ENCODE measurements at regions not wholly inside any gene's neighbourhood (a gene's known extent, or its start where the extent isn't known, plus 50 kb on each side); places are given as distances from the start of the nearest gene placed in this dataset.

DNA sequence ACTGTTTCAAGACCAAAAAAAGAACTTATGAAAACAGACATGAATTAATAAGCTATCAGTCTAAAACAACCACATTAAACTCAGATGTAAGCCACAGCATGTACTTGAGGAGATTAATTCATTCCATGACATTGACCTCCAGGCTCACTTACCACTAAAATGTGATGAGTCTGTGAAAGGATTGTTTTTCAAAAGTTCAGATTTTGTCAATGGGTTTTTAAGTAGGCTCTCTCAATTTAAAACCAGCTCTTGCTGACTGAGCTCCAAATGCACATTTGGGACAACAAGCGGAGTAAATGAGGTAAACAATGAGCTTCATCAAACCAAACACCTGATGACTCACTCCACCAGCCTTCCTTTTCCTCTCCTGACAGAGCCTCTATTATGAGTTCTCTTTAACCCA, 197.0 kb downstream of the SIM1 start:
- DNase-seq (ENCODE audit: low read depth in 2 of 2) = no peak

DNA sequence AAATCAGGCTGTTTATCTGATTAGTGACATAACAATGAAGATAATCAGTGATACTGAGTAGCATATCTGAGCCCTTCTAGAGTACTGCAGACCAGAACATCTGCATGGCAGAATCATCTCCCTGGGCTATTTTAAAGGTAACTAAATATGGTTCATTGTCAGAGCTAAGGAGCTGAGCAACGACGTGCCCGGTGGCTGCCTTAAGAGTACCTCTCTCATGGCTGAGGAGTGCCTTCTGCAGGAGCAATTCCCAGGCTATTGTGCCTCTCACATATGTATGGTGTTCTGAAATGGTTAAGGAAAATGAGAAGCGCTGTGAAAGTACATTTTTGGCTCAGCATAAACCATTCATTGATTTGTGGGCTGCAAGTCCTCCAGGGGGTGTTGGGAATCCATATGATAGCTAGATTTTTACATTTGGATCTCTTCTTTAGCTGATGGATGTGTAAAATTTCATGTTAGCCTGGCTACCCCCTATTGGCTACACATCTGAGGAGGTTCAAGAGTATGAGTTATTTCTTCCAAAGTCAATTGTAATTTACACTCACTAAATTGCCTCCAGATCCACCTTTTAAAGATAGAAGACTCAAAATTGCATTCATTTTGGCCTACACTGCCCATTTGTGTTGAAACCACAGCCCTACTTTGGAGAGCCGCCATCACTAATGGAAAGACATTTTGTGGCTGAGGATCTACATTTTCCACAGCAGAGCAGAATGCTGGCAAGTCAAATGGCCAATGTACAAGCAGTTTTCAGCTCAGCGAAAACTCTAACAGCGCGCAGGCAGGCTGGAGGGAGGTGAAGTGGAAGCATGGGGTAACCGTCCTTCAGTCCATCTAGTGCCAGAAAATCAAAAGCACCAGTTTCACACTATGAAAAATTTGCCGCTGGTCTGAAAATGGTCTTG, 198.0 kb downstream of the SIM1 start:
- DNase-seq (ENCODE audit: low read depth in 2 of 2) = no peak

DNA sequence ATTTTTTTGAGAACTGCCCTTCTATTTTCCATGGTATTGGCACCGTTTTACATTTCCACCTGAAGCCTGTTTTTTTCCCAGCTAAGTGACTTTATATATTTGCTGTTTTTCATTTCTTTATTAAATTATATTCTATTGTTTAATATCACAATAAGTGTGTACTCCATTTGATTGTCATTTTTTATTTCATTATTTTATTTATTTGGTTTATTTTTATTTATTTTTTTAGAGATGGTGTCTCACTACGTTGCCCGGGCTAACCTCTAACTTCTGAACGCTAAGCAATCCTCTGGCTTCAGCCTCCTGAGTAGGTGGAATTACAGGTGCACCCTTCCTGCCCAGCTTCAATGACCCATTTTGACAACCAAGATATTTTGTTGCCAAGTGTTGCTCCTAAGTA, 202.6 kb downstream of the SIM1 start:
- no peak for DNase-seq (ENCODE audit: low read depth in 2 of 2)

DNA sequence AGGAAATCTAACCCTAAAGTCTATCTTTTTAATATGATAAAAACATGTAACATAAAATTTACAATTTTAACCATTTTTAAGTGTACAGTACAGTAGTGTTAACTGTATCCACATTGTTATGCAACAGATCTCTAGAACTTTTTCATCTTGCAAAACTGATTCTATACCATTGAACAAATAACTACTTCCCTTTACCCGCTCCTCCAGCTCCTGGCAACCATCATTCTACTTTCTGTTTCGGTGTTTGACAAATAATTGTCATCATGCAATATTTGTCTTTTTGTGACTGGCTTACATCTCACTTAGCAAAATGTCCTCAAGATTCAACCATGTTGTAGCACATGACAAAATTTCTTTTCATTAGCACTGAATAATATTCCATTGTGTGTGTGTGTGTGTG, 203.2 kb downstream of the SIM1 start:
- no peak for DNase-seq (ENCODE audit: low read depth in 2 of 2)

DNA sequence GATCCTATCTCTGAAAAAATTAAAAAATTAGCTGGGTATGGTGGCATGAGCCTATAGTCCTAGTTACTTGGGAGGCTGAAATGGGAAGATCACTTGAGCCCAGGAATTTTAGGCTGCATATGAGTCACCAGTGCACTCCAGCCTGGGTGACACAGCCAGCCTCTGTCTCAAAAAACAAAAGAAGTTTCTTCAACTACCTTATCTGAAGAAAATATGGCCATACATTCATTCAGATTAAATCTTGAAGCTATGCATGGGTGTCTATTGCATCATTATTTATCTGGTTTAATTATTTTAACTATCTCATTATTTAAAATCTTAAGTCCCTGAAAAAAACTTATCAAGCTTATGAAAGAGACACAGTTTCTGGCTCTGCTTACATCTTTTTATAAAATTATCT, 204.1 kb downstream of the SIM1 start:
- no peak for DNase-seq (ENCODE audit: low read depth in 2 of 2)

DNA sequence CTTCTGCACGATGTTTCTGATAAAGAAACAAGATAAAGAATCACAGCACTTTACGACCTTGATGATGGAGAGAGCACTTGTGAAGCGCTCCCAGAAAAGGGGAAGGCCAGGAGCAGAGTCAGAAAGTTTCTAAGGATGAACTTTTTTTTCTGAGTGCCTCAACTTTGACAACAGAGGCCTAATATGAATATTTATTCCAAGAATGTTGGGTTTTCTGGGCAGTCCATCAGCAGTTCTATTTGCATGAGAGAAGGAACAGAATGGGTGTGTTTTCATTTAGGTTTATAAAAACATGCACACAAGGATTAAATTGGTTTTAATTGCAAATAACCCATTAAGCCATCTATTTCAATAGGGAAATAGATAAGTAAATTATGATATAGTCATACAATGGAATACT, 204.9 kb downstream of the SIM1 start:
- no peak for DNase-seq (ENCODE audit: low read depth in 2 of 2)

DNA sequence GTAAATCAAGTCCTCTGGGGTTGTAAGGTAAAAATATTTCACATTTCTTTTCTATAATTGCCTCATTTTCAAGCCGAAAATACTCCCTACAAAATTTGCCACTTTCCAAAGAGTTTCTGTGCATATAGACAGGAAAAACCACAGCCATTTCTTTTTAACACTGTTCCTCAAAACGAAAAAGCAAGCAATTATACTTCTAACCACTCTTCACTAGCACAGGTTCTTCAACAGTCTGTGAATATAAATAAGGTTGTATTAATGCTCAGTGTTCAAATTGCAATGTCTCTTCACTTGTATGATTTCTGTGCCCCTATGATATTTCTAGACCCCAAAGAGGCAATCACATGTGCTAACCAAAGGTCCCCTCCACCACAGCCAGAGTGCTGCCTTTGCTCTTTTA, 206.0 kb downstream of the SIM1 start:
- DNase-seq (ENCODE audit: low read depth in 2 of 2) = no peak

DNA sequence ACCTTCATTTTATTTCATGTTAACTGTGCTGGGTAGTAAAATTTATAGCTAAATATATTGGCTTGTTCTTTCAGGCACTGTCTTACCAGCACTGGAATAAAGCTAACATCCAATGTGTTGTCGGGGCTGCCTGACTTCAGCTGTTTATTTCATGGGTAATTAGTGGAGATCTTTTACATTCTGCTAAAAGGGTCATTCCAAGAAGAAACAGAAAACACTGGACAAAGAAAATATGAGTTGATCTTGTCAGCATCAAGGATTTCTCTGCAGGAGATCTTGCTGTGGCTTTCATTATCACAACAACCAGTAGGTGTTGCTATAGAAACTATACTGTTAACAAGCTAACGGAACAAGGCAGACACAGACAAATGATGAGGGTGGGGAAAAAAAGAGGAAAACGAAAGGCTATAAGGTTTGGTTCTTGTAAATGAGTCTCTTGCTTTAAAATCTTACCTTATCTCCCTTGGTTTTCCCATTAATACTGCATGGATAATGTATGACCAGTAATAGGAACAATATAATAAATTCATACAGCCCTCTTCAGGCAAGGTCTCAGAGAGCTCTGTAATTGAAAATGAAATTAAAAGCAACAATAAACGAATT, 206.8 kb downstream of the SIM1 start:
- DNase-seq (ENCODE audit: low read depth in 2 of 2) = no peak

DNA sequence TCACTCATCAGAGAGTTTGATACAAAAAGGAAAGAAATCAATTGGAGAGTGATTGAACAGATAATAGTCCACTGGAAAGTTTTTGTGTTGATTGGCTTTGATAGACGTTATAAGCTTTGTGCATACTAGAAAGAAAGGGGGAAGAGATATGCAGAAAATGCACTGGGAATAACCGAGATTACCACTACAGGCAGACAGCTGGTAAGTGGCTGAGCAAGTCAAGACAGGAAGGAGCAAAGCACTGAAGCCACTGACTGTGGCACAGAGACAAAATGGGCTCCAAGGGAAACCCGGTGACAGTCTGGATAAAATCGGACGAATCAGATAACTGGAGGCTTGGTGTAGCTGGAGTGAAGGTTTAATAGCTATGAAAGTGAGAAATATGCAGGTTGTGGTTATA, 209.0 kb downstream of the SIM1 start:
- no peak for DNase-seq (ENCODE audit: low read depth in 2 of 2)

DNA sequence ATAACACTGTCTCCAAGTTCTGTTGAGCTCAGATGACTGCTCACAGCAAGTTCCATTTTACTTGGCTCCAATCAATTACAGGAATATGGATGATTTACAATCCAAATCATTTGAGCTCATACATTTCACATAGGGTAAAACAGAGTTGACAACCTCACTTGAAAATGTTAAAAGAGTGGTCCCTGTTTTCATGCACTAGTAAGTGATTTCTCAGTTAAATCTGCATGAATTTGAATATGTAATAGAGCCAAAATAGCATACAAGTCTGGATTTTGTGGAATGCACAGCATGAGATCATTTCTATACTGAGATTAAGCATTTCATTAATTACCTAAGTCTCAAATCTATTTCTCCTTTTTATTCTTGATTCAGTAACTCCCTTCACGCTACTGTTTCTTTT, 217.6 kb downstream of the SIM1 start:
- DNase-seq (ENCODE audit: low read depth in 2 of 2) = no peak

DNA sequence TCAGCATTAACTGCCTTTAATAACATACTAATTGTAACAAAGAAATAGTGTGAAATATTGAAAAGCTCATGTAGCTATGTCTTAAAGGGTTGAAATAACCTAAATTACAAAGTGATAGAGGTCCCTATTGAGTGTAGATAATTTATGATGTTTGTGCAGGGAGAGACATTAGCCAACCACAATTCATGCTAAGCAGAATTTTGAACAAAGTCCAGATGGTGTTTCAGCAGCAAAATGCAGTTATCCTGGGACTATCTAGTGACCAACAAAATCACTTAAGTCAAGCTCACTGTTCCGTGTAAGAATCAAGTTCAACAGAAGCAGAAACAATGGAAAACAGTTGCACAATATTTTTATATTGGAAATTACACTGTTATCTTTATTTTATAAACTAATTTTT, 218.5 kb downstream of the SIM1 start:
- no peak for DNase-seq (ENCODE audit: low read depth in 2 of 2)

DNA sequence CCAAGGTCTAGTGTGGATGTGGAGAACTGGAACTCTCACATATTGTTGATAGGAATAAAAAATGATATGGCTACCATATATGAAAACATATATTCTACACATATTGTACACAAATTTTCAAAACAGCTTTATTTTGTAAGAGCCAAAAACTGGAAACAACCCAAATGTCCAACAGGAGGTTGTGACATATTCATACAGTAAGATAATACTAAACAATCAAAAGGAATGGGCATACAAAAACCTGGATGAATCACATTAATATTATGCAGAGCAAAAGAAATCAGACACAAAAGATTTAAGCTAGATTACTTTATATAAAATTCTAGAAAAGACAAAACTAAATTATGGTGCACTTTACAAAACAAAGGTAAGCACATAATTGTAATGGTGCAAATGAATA, 223.9 kb downstream of the SIM1 start:
- DNase-seq (ENCODE audit: low read depth in 2 of 2) = no peak

DNA sequence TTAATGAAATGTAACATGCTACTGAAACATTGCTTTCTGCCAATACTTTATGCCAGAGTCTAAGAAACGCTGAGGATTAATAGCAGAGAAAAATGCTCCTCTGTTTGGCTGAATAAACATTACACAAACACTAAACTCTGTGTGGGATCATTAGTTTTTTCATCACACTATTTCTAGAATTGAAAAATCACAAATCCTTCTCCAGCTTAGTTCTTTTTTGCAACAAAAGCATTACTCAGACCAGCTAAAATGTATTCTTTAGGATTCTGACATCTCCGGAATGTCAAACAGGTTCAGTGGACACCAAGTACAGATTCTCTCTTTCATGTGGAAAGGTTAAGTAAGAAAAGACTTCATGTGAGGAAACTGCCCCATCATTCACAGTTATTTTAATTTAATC, 226.9 kb downstream of the SIM1 start:
- no peak for DNase-seq (ENCODE audit: low read depth in 2 of 2)

DNA sequence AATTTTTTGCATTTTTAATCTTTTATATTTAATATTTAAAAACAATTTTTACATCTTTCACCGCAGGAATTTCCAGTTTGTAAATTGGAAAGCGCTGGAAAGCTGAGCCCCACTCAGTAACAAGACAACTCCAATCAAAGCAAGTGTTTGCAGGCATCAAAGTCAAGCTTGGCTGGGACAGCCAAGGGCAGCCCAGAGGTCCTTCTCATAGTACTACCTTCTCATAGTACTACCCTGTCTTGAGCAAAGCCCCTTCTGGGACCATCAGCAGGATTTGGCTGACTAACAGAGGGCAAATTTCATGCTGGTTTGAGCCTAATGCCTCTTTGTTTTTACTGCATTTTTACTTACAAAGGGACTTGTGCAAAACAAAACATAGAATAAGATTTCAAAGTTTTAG, 228.3 kb downstream of the SIM1 start:
- DNase-seq (ENCODE audit: low read depth in 2 of 2) = no peak

DNA sequence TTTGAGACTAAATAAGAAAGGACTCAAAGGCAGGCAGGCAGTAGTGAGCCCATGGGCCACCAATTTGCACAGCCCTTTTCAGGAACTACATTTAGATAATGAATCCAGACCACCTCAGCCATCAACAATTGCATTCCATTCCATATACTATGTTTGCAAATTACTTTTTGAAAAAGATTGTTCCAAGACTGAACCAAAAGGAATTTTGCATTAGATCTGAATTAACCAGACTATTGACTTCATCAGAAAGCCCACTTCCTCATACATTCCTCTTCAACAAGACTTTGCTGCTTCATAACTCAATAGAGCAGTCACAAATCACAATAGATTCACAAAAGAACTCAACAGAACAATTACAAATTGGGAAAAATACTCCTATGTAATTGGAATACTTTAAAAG, 229.1 kb downstream of the SIM1 start:
- no peak for DNase-seq (ENCODE audit: low read depth in 2 of 2)

DNA sequence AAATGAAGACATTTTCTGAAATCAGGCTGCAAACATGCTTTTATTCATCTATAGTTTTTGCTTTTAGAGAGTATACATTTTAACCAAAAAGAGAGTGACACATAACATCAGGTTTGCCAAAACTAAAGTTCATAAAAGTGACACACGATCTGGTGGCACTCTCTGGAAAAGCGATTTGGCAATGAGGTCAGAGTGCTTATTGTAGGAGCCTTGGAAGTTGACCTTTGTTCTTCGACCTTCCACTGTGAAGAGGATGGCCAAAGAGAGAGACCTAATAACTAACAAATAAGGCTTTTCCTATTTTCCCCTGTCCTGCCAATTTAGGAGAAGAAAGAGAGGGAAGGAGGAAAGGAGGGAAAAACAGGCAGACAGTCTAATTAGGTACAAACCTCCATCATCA, 230.1 kb downstream of the SIM1 start:
- DNase-seq (ENCODE audit: low read depth in 2 of 2) = no peak

DNA sequence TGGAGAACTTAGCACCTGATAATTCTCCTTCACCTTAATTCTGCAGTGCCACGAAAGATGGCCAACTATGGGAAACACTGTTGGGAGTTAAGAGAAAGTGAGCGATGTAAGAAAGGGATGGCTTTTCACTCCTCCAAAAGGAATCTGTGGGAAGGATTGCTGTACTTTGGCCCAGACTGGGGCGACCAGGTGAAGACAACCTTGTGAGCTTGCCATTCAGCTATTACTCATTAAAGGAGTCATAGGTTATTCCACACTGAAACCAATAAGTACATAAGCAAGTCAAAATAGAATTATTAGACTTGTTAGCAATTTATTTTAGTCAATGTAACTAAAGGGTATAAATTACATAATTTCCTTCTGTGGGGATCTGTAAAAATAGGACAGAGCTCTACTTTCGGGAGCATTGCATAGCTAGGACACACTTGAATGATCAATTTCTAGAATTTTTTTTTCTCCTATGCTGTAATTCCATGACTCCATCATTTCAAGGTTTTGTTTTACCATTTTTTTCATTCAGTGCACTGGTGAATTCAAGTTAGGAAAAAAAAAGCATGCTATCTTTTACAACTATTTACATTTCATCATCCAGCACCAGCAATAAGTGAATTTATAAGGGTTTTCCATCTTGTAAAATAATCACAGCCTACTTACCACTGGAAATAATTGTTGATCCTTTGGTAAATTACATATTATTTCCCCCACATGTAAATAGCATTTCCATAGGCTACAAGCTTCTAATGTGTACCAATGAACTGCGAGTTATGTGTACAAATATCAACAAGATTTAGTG, 231.7 kb downstream of the SIM1 start:
- no peak for DNase-seq (ENCODE audit: low read depth in 2 of 2)

DNA sequence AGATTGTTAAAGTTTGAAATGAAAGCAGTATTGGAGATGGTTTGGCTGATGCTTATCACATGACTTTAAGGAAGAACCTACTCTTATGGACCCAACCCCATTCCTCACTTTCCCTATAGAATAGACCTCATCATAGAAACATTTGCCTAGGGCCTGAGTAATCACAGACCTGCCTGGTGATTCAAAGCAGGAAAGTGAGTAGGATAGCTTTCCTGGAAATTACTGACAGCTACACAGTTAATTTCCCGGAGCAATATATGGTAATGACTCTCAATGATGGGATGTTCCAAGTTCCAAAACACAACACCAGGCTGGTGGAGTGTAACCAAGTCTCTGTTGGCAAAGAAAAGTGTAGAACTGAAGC, 233.8 kb downstream of the SIM1 start:
- no peak for DNase-seq (ENCODE audit: low read depth in 2 of 2)

DNA sequence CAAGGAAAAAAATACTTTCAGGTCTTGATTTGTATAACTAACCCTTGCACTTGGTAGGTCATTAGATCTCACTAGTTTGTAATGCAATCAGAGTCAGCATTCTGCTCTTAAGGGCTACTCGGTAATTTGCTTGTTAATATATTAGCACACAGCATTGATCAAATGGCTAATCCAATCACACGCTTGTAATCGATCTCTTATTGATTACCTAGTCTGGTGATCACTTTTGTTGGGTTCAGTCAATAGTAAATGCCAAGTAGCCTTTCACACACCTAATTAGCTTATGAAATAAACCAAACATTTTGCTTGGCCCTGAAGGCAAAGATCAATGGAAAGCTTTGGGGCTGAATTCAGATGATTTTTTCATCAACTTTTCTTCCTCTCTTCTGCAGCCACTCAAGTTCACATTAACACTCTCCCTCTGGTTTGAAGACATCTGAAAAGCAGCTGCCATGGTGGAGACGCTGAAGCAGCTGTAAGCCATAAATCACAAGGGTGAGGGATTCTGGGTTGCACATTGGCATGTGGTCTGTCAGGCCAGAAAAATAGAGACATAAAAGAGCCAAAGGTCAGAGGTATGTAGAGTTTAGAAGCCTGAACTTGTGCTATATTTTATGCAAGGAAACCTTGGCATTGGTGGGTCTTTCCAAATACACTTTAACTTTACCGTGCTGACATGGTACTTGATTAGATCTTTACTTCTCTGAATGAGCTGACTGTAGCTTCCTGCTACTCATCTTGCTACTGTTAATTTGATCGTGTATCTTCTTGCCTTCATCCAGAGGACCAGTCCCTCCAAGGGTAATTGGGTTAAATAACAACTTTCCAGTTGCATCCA, 234.4 kb downstream of the SIM1 start:
- DNase-seq (ENCODE audit: low read depth in 2 of 2) = no peak

DNA sequence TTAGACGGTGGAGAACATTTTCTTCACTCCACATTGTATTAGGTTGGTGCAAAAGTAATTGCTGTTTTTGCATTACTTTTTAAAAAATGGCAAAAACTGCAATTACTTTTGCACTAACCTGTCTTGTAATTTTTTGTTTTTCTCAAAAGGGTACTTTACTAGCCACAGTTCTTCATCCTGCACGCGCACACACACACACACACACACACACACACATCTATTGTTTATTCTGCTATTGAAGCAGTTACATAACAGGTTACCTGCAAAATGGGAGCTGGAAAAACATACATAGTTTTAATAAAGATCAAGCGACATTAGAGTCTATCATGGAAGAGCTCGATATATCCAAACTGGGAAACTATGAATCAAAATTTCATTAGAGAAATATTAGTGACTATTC, 235.2 kb downstream of the SIM1 start:
- no peak for DNase-seq (ENCODE audit: low read depth in 2 of 2)

DNA sequence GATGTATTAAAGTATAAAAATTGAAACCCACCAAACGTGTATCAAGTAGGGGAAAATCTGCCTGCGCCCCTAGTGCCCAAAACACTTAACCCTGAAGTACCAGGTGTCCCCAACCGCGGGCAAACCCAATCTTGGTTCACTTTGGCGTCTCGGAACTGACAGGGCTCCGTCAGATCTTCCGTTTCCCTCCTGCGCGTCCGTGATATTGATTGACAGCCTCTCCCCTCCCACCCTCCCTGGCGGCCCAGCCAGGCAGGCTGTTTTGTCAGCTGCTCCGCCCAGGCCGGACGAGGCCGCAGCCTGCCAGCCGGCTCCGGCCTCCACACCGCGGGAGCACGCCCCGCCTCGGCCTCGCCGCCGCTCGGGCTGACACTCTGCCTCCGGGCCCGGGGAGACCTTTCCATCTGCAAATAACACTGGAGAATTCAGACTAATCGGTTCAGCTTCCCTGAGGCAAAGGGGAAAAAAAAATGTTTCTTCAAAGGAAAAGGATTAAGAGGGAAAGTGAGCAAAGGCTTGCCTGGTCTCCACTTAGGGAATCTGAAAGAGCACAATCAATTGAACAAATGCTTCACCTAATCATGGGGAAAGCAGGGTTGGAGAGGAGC, 234.9 kb upstream of the MCHR2 start:
- DNase-seq (ENCODE audit: low read depth in 2 of 2) = peak; percentile 30 to 50

DNA sequence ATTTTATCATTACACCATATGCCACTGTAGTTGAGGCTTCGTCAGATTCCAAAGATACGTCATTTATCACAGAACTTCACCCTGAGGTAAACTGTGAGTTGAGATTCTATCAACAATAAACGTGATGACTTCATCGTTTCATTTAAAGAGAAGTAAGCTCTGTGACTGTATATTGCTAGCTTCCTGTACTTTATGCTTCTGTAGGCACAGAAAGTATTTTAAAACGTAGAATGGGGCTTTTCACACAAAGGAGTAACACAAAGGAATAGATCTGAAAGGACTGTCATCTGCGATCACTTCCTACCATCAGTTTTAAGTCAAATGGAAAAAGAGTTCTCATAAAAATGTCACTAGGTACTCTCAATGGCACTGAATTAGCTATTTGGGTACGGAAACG, 234.4 kb upstream of the MCHR2 start:
- no peak for DNase-seq (ENCODE audit: low read depth in 2 of 2)
